Neural progenitor cell (in vitro differentiated cells): ENCODE measurements at regions not wholly inside any gene's neighbourhood (a gene's known extent, or its start where the extent isn't known, plus 50 kb on each side); places are given as distances from the start of the nearest gene placed in this dataset.

Experiments
- CTCF ChIP-seq: fragments of 200-600 bp; sonication (generic); IDR thresholded peaks from 2 replicates; pipeline ENCODE4 v1.5.1; 2017; ENCODE audit warnings: antibody characterized with exemption, mild to moderate bottlenecking
- EZH2 ChIP-seq: fragments of 200-600 bp; sonication (generic); IDR thresholded peaks from 2 replicates; pipeline ENCODE4 v1.6.1; 2017; ENCODE audit warnings: antibody characterized with exemption, mild to moderate bottlenecking, moderate library complexity
- EZH2phosphoT487 ChIP-seq: fragments of 200-600 bp; sonication (generic); IDR thresholded peaks from 2 replicates; pipeline ENCODE4 v1.6.1; 2017; ENCODE audit warnings: antibody characterized with exemption

- TF ChIP-seq CTCF (no peak), EZH2phosphoT487 (no peak), EZH2 (no peak)
Measured at GRCh38 chr15:100764778-100765466, 114.7 kb upstream of the ALDH1A3 start.
